Right atrium auricular region (tissue), 2 donors: ENCODE measurements at regions not wholly inside any gene's neighbourhood (a gene's known extent, or its start where the extent isn't known, plus 50 kb on each side); places are given as distances from the start of the nearest gene placed in this dataset.
"Not testable (repeated sequence)": the region's sequence is repeated elsewhere in the genome, so short reads cannot be mapped to it uniquely, and the experiment has no call there.

Experiments used
- DNase-seq: peaks from one replicate; pipeline ENCODE4 v3.0.0-alpha.2; 2019; ENCODE audit warnings: low spot score
- H3K27ac ChIP-seq, 2 donors: fragments of 200-600 bp; sonication (generic); 1 replicate in 1 of 2; 2 replicates in 1 of 2; pipeline ENCODE4 v1.5.1; 2016 to 2019
- H3K27me3 ChIP-seq, 2 donors: fragments of 200-600 bp; sonication (generic); one replicate each; pipeline versions ENCODE4 v1.5.1 to v1.6.0; 2017 to 2019
- H3K36me3 ChIP-seq: fragments of 200-600 bp; sonication (generic); one replicate; pipeline ENCODE4 v1.5.1; 2016
- H3K4me1 ChIP-seq, 2 donors: fragments of 200-600 bp; sonication (generic); one replicate each; pipeline versions ENCODE4 v1.5.1 to v1.6.0; 2017 to 2019
- H3K4me3 ChIP-seq, 2 donors: fragments of 200-600 bp; sonication (generic); 1 replicate in 1 of 2; 2 replicates in 1 of 2; pipeline ENCODE4 v1.5.1; 2017 to 2019; ENCODE audit warnings: mild to moderate bottlenecking in 1 of 2, moderate library complexity in 1 of 2
- H3K9me3 ChIP-seq, 2 donors: fragments of 200-600 bp; sonication (generic); one replicate each; pipeline ENCODE4 v1.5.1; 2019
- CTCF ChIP-seq, 2 donors: fragments of 200-600 bp; sonication (generic); IDR thresholded peaks; one replicate each; pipeline ENCODE4 v1.5.1; 2019; ENCODE audit warnings: antibody characterized with exemption in 2 of 2

- H3K4me3 ChIP-seq: no peak overlapping the region
Measured at GRCh38 chr7:25731846-25732245, 420.2 kb upstream of the NFE2L3 start.

GRCh38 chr7:25732766-25733217, 419.2 kb upstream of the NFE2L3 start:
- no peak overlapping the region for H3K4me3 ChIP-seq
- TF ChIP-seq CTCF (IDR thresholded peaks at IDR 0.05): no peak
- H3K36me3 ChIP-seq: no peaks in the 10 kb centered on the region
- no peak for DNase-seq
- no peak overlapping the region for H3K27ac ChIP-seq
- no peaks in the 10 kb centered on the region for H3K27me3 ChIP-seq
- peaks cover 0 to 18% of the 10 kb centered on the region in 2 donors for H3K4me1 ChIP-seq
- H3K9me3 ChIP-seq: no peaks in the 10 kb centered on the region

More at GRCh38 chr7:25731846-25732245, 420.2 kb upstream of the NFE2L3 start:
- no peak for TF ChIP-seq CTCF (IDR thresholded peaks at IDR 0.05)
- no peak for DNase-seq
- Histone ChIP-seq H3K27me3 (no peaks in the 10 kb centered on the region), H3K4me1 (peaks cover 0 to 18% of the 10 kb centered on the region in 2 donors), H3K9me3 (no peaks in the 10 kb centered on the region), H3K36me3 (no peaks in the 10 kb centered on the region), H3K27ac (peak overlapping the region; percentile 19 to 55)

GRCh38 chr7:25735674-25736242, 416.2 kb upstream of the NFE2L3 start:
- Histone ChIP-seq H3K36me3 (no peaks in the 10 kb centered on the region), H3K9me3 (no peaks in the 10 kb centered on the region), H3K27ac (no peak overlapping the region), H3K4me3 (no peak overlapping the region), H3K4me1 (peaks cover 0 to 17% of the 10 kb centered on the region in 2 donors), H3K27me3 (no peaks in the 10 kb centered on the region)
- no peak for DNase-seq
- TF ChIP-seq CTCF (IDR thresholded peaks at IDR 0.05): no peak

GRCh38 chr7:25738528-25738927, 413.5 kb upstream of the NFE2L3 start:
- H3K9me3 ChIP-seq: no peaks in the 10 kb centered on the region
- no peaks in the 10 kb centered on the region for H3K4me1 ChIP-seq
- no peak for DNase-seq

GRCh38 chr7:25739143-25739542, 412.9 kb upstream of the NFE2L3 start:
- no peaks in the 10 kb centered on the region for H3K9me3 ChIP-seq
- no peak for TF ChIP-seq CTCF (IDR thresholded peaks at IDR 0.05)
- no peaks in the 10 kb centered on the region for H3K27me3 ChIP-seq
- no peak overlapping the region for H3K27ac ChIP-seq
- DNase-seq: no peak
- no peak overlapping the region for H3K4me3 ChIP-seq
- H3K4me1 ChIP-seq: no peaks in the 10 kb centered on the region
- no peaks in the 10 kb centered on the region for H3K36me3 ChIP-seq

More at GRCh38 chr7:25738528-25738927, 413.5 kb upstream of the NFE2L3 start:
- Histone ChIP-seq H3K27ac (no peak overlapping the region), H3K36me3 (no peaks in the 10 kb centered on the region), H3K27me3 (no peaks in the 10 kb centered on the region), H3K4me3 (no peak overlapping the region)
- no peak for TF ChIP-seq CTCF (IDR thresholded peaks at IDR 0.05)

- no peak overlapping the region for H3K4me3 ChIP-seq
- no peaks in the 10 kb centered on the region for H3K36me3 ChIP-seq
- no peak overlapping the region for H3K27ac ChIP-seq
- H3K4me1 ChIP-seq: no peaks in the 10 kb centered on the region
- no peak for DNase-seq
- no peak for TF ChIP-seq CTCF (IDR thresholded peaks at IDR 0.05)
- H3K27me3 ChIP-seq: no peaks in the 10 kb centered on the region
- no peaks in the 10 kb centered on the region for H3K9me3 ChIP-seq
Measured at GRCh38 chr7:25742316-25742715, 409.7 kb upstream of the NFE2L3 start.

- H3K27me3 ChIP-seq, H3K4me1 ChIP-seq, H3K9me3 ChIP-seq, DNase-seq, H3K36me3 ChIP-seq, H3K4me3 ChIP-seq, H3K27ac ChIP-seq: not testable (repeated sequence)
Measured at GRCh38 chr7:25743670-25744451, 408.1 kb upstream of the NFE2L3 start.
